Gastroesophageal sphincter (tissue), 4 donors: ENCODE measurements at regions not wholly inside any gene's neighbourhood (a gene's known extent, or its start where the extent isn't known, plus 50 kb on each side); places are given as distances from the start of the nearest gene placed in this dataset.

Source experiments
- ATAC-seq: fragments of 150-250 bp; one replicate; pipeline ENCODE4 v1.9.1; 2016; ENCODE audit warnings: mild to moderate bottlenecking, moderate library complexity
- H3K27ac ChIP-seq, 4 donors: fragments of 200-600 bp; sonication (generic) in 3 of 4; 1 replicate in 3 of 4; 2 replicates in 1 of 4; pipeline ENCODE4 v1.5.1; 2016 to 2019
- H3K27me3 ChIP-seq: fragments of 200-600 bp; sonication (generic); one replicate; pipeline ENCODE4 v1.5.1; 2019
- H3K36me3 ChIP-seq, 2 donors: fragments of 200-600 bp; sonication (generic); one replicate each; pipeline ENCODE4 v1.5.1; 2019; ENCODE audit warnings: control low read depth in 1 of 2
- H3K4me1 ChIP-seq, 3 donors: fragments of 200-600 bp; sonication (generic); 1 replicate in 2 of 3; 2 replicates in 1 of 3; pipeline ENCODE4 v1.5.1; 2016 to 2019; ENCODE audit warnings: control low read depth in 2 of 3
- H3K4me3 ChIP-seq, 2 donors: fragments of 200-600 bp; sonication (generic); one replicate each; pipeline ENCODE4 v1.5.1; 2019; ENCODE audit warnings: mild to moderate bottlenecking in 1 of 2, moderate library complexity in 1 of 2
- H3K9me3 ChIP-seq, 3 donors: fragments of 200-600 bp; sonication (generic); one replicate each; pipeline ENCODE4 v1.5.1; 2017 to 2019; ENCODE audit warnings: control low read depth in 2 of 3
- CTCF ChIP-seq, 4 experiments: fragments of 200-600 bp in 2 of 4; fragments of 450-650 bp in 2 of 4; sonication (generic) in 1 of 4; IDR thresholded peaks; one replicate each; pipeline ENCODE4 v1.5.1; 2017 to 2019; ENCODE audit warnings: antibody characterized with exemption in 4 of 4, mild to moderate bottlenecking in 2 of 4, moderate library complexity in 2 of 4
- EP300 ChIP-seq: sonication (generic); formaldehyde crosslinking; IDR thresholded peaks from one replicate; pipeline ENCODE4 v1.6.1; 2017; ENCODE audit warnings: antibody characterized with exemption, mild to moderate bottlenecking
- POLR2A ChIP-seq, 2 donors: fragments of 450-650 bp; IDR thresholded peaks; one replicate each; pipeline ENCODE4 v1.6.1; 2017; ENCODE audit warnings: antibody characterized with exemption in 2 of 2, mild to moderate bottlenecking in 2 of 2, moderate library complexity in 1 of 2
- POLR2AphosphoS5 ChIP-seq: sonication (generic); formaldehyde crosslinking; IDR thresholded peaks from one replicate; pipeline ENCODE4 v1.6.1; 2017; ENCODE audit warnings: antibody characterized with exemption
- WGBS, 2 donors: methylation state at CpG; one replicate each; pipeline ENCODE4 v1.1.5; 2018; ENCODE audit warnings: low coverage in 1 of 2; 5-methylcytosine and 5-hydroxymethylcytosine counted together

- Histone ChIP-seq H3K4me3 (no peak overlapping the region), H3K27ac (no peak overlapping the region), H3K27me3 (no peaks in the 10 kb centered on the region), H3K9me3 (no peaks in the 10 kb centered on the region), H3K4me1 (no peaks in the 10 kb centered on the region), H3K36me3 (no peaks in the 10 kb centered on the region)
- 88% methylated on average over 7 of the region's 8 CpGs for WGBS, 2 donors
- ATAC-seq: no peak
- TF ChIP-seq POLR2A (IDR thresholded peaks at IDR 0.05) (no peak), CTCF (IDR thresholded peaks at IDR 0.05) (no peak), POLR2AphosphoS5 (no peak), EP300 (no peak)
Observed at GRCh38 chr9:84481636-84482218, 141.2 kb upstream of the SLC28A3 start.

DNA sequence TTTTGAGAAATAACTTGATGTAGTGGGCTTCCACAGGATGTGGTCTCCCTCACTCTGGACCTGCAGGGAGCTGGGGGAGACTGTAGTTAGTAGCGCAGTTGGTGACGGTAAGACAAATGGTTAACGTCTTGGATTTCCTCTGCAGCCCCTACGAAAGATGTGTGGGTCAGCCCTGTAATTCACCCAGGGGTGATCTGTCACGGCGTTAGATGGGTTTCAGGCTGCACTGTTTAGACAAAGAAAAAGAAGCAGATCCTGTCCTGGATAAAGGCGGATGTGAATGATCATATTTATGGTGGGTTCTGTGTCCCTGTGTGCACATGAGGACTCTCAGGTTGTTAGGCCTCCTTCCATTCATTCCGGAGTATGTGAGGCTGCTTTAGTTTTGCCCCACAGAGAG is 142.0 kb upstream of the SLC28A3 start:
- no peaks in the 10 kb centered on the region for H3K9me3 ChIP-seq
- no peaks in the 10 kb centered on the region for H3K36me3 ChIP-seq
- H3K4me1 ChIP-seq: no peaks in the 10 kb centered on the region
- no peak overlapping the region for H3K27ac ChIP-seq
- 42 to 61% methylated on average over 4 to 8 of the region's 8 CpGs for WGBS, 2 donors
- H3K27me3 ChIP-seq: no peaks in the 10 kb centered on the region
- TF ChIP-seq POLR2A (IDR thresholded peaks at IDR 0.05) (no peak), EP300 (no peak), POLR2AphosphoS5 (no peak), CTCF (IDR thresholded peaks at IDR 0.05) (no peak)
- H3K4me3 ChIP-seq: no peak overlapping the region
- ATAC-seq: no peak

GRCh38 chr9:84484172-84484571 is 143.6 kb upstream of the SLC28A3 start:
- ATAC-seq: no peak
- no peak overlapping the region for H3K27ac ChIP-seq
- no peak overlapping the region for H3K4me3 ChIP-seq
- 63 to 84% methylated on average over 3 to 6 of the region's 6 CpGs for WGBS, 2 donors
- H3K36me3 ChIP-seq: no peaks in the 10 kb centered on the region
- TF ChIP-seq EP300 (no peak), POLR2A (IDR thresholded peaks at IDR 0.05) (no peak), POLR2AphosphoS5 (no peak), CTCF (IDR thresholded peaks at IDR 0.05) (no peak)
- no peaks in the 10 kb centered on the region for H3K9me3 ChIP-seq
- H3K27me3 ChIP-seq: no peaks in the 10 kb centered on the region
- H3K4me1 ChIP-seq: no peaks in the 10 kb centered on the region

DNA sequence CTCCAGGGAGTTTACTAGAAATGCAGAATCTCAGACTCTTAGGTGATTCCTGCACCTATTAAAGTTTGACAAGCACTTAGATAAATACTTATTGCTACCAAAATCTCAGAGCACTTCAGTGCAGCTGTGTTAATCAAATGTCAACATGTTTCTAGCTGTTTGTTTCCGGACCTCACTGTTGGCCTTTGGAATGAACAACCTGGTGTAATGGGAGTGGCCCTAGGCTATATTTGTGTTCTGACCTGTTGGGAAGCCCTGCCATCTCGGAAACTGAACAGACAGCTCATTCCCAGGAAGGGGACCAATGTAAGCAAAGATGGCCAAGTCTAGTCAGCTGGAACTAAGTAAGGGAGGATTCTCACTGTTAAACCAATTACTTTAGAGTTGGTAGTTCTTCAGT is 145.0 kb upstream of the SLC28A3 start:
- H3K27me3 ChIP-seq: no peaks in the 10 kb centered on the region
- H3K4me1 ChIP-seq: no peaks in the 10 kb centered on the region
- whole genome bisulfite sequencing, 2 donors: 88 to 100% methylated on average over 1 to 2 of the region's 2 CpGs
- no peak overlapping the region for H3K4me3 ChIP-seq
- no peak for ATAC-seq
- no peaks in the 10 kb centered on the region for H3K9me3 ChIP-seq
- H3K27ac ChIP-seq: no peak overlapping the region
- H3K36me3 ChIP-seq: no peaks in the 10 kb centered on the region
- no peak for TF ChIP-seq CTCF (IDR thresholded peaks at IDR 0.05)
- TF ChIP-seq POLR2AphosphoS5: no peak
- no peak for TF ChIP-seq EP300
- no peak for TF ChIP-seq POLR2A (IDR thresholded peaks at IDR 0.05)

- H3K9me3 ChIP-seq: no peaks in the 10 kb centered on the region
- H3K36me3 ChIP-seq: no peaks in the 10 kb centered on the region
- no peaks in the 10 kb centered on the region for H3K4me1 ChIP-seq
- no peak for TF ChIP-seq CTCF (IDR thresholded peaks at IDR 0.05)
- H3K27ac ChIP-seq: no peak overlapping the region
- no peak overlapping the region for H3K4me3 ChIP-seq
- ATAC-seq: no peak
- H3K27me3 ChIP-seq: no peaks in the 10 kb centered on the region
- 71 to 100% methylated on average over 1 of the region's 1 CpG for WGBS, 2 donors
Observed at GRCh38 chr9:84486663-84487062, 146.1 kb upstream of the SLC28A3 start.
